Naive thymus-derived CD4-positive, alpha-beta T cell (primary cell): ENCODE measurements at regions not wholly inside any gene's neighbourhood (a gene's known extent, or its start where the extent isn't known, plus 50 kb on each side); places are given as distances from the start of the nearest gene placed in this dataset.
"Not testable (repeated sequence)": the region's sequence is repeated elsewhere in the genome, so short reads cannot be mapped to it uniquely, and the experiment has no call there.

Experiments
- ATAC-seq: fragments of 150-1000 bp; cut with Tn5 transposase; 2 replicates; pipeline ENCODE4 v1.10.0; 2021; ENCODE audit warnings: mild to moderate bottlenecking, moderate library complexity
- CTCF ChIA-PET: fragments of 350-600 bp; sonication (Branson Sonifier 250); formaldehyde crosslinking; loops from one replicate; lab custom pipeline; 2021; ENCODE audit warnings: antibody characterized with exemption; lab: Charles Lee
- POLR2A ChIA-PET: fragments of 350-600 bp; sonication (Branson Sonifier 250); formaldehyde crosslinking; loops from one replicate; lab custom pipeline; 2021; ENCODE audit warnings: antibody characterized with exemption, inconsistent platforms; lab: Charles Lee
- DNase-seq, 9 donors: peaks; one replicate each; pipeline versions ENCODE4 v3.0.0 to v3.0.0-alpha.2; 2020 to 2022; ENCODE audit warnings: mixed read lengths in 1 of 9
- H3K27ac ChIP-seq: one replicate; pipeline ENCODE4 v1.7.0; 2013; ENCODE audit warnings: mild to moderate bottlenecking, low read depth, low read length, moderate library complexity
- H3K27me3 ChIP-seq, 2 donors: one replicate each; pipeline ENCODE4 v1.7.0; 2013; ENCODE audit warnings: low read length in 2 of 2, mild to moderate bottlenecking in 2 of 2, moderate library complexity in 2 of 2; ENCODE audit not compliant: control insufficient read depth in 2 of 2, insufficient read depth in 2 of 2
- H3K36me3 ChIP-seq, 3 experiments: 1 replicate in 2 of 3; 2 replicates in 1 of 3; pipeline ENCODE4 v1.7.0; 2013; ENCODE audit warnings: low read length in 3 of 3, mild to moderate bottlenecking in 3 of 3, moderate library complexity in 1 of 3; ENCODE audit not compliant: insufficient read depth in 3 of 3, control insufficient read depth in 2 of 3
- H3K4me1 ChIP-seq, 2 donors: one replicate each; pipeline ENCODE4 v1.7.0; 2013; ENCODE audit warnings: low read length in 2 of 2, mild to moderate bottlenecking in 2 of 2, moderate library complexity in 1 of 2; ENCODE audit not compliant: control insufficient read depth in 2 of 2, insufficient read depth in 2 of 2
- H3K4me3 ChIP-seq: 2 replicates; pipeline ENCODE4 v1.7.0; 2013; ENCODE audit warnings: mild to moderate bottlenecking, low read length
- H3K9me3 ChIP-seq, 3 experiments: 1 replicate in 2 of 3; 2 replicates in 1 of 3; pipeline ENCODE4 v1.7.0; 2013; ENCODE audit warnings: low read length in 3 of 3; ENCODE audit not compliant: control insufficient read depth in 2 of 3
- H3K27ac Mint-ChIP-seq, 9 donors: one replicate each; pipeline ENCODE4 v1.8.0; 2020 to 2022; ENCODE audit warnings: mixed read lengths in 9 of 9, mild to moderate bottlenecking in 8 of 9, moderate library complexity in 5 of 9, inconsistent platforms in 2 of 9
- H3K27me3 Mint-ChIP-seq, 5 donors: one replicate each; pipeline ENCODE4 v1.8.0; 2021 to 2022; ENCODE audit warnings: mixed read lengths in 5 of 5, mild to moderate bottlenecking in 1 of 5
- H3K36me3 Mint-ChIP-seq, 5 donors: one replicate each; pipeline ENCODE4 v1.8.0; 2020 to 2022; ENCODE audit warnings: mixed read lengths in 5 of 5, mild to moderate bottlenecking in 3 of 5, inconsistent platforms in 1 of 5
- H3K4me1 Mint-ChIP-seq, 7 donors: one replicate each; pipeline ENCODE4 v1.8.0; 2020 to 2022; ENCODE audit warnings: mixed read lengths in 7 of 7, mild to moderate bottlenecking in 3 of 7, inconsistent platforms in 1 of 7
- H3K4me3 Mint-ChIP-seq, 10 donors: one replicate each; pipeline ENCODE4 v1.8.0; 2020 to 2022; ENCODE audit warnings: mild to moderate bottlenecking in 10 of 10, mixed read lengths in 10 of 10, moderate library complexity in 6 of 10, inconsistent platforms in 2 of 10
- H3K9me3 Mint-ChIP-seq, 11 donors: one replicate each; pipeline ENCODE4 v1.8.0; 2020 to 2022; ENCODE audit warnings: mixed read lengths in 11 of 11, mild to moderate bottlenecking in 4 of 11, inconsistent platforms in 1 of 11, moderate library complexity in 1 of 11
- intact Hi-C, 2 donors: fragments of 100-400 bp; cut with micrococcal nuclease; formaldehyde crosslinking; loops; one replicate each; pipeline ENCODE4 v1.15.1; 2023

- H3K27me3 Mint-ChIP-seq: peaks cover 5 to 36% (median 14%) of the 10 kb centered on the region in 5 donors
- DNase-seq: no peak
- no peaks in the 10 kb centered on the region for H3K27me3 ChIP-seq
- intact Hi-C loops: loop anchor here in 1 of 2 donors (1.0 kb wide), 2 partner anchors 11 to 22 kb away; no protein-coding TSS in a partner anchor
- peak overlapping the region in 1 of 9 donors; percentile 88 for H3K27ac Mint-ChIP-seq
- CTCF ChIA-PET: interaction anchor here (1.1 kb wide), 1 partner anchor 324 kb away, joined by 4 read pairs; no protein-coding TSS in a partner anchor
- no peak for ATAC-seq
- no peaks in the 10 kb centered on the region for H3K36me3 ChIP-seq
- H3K4me3 ChIP-seq: no peak overlapping the region
- H3K27ac ChIP-seq: no peak overlapping the region
- peaks cover 0 to 38% (median 0%) of the 10 kb centered on the region in 5 donors for H3K36me3 Mint-ChIP-seq
- H3K4me1 ChIP-seq: peaks cover 0 to 8% of the 10 kb centered on the region in 2 donors
- no peaks in the 10 kb centered on the region for H3K9me3 ChIP-seq
- peaks cover 0 to 52% (median 4%) of the 10 kb centered on the region in 7 donors for H3K4me1 Mint-ChIP-seq
- POLR2A ChIA-PET: no interaction called here
- H3K9me3 Mint-ChIP-seq: peaks cover 0 to 17% (median 0%) of the 10 kb centered on the region in 11 donors
- peak overlapping the region in 1 of 10 donors; percentile 67 for H3K4me3 Mint-ChIP-seq
These were observed 182.7 kb upstream of the OLIG3 start for GRCh38 chr6:137676888-137677287.

GRCh38 chr6:137677709-137678108, 183.5 kb upstream of the OLIG3 start:
- peaks cover 0 to 19% (median 0%) of the 10 kb centered on the region in 11 donors for H3K9me3 Mint-ChIP-seq
- peak; percentile 41 for ATAC-seq
- peaks cover 5 to 36% (median 14%) of the 10 kb centered on the region in 5 donors for H3K27me3 Mint-ChIP-seq
- peaks cover 0 to 54% (median 4%) of the 10 kb centered on the region in 7 donors for H3K4me1 Mint-ChIP-seq
- H3K36me3 ChIP-seq: no peaks in the 10 kb centered on the region
- DNase-seq: no peak
- H3K27ac Mint-ChIP-seq: peak overlapping the region in 1 of 9 donors; percentile 88
- no peaks in the 10 kb centered on the region for H3K27me3 ChIP-seq
- H3K4me3 ChIP-seq: no peak overlapping the region
- H3K4me1 ChIP-seq: peaks cover 0 to 8% of the 10 kb centered on the region in 2 donors
- peak overlapping the region in 1 of 10 donors; percentile 67 for H3K4me3 Mint-ChIP-seq
- H3K27ac ChIP-seq: no peak overlapping the region
- H3K36me3 Mint-ChIP-seq: peaks cover 0 to 42% (median 0%) of the 10 kb centered on the region in 5 donors
- CTCF ChIA-PET: no interaction called here
- POLR2A ChIA-PET: no interaction called here
- no peaks in the 10 kb centered on the region for H3K9me3 ChIP-seq
- intact Hi-C loops: loop anchor here in 1 of 2 donors (1.0 kb wide), 2 partner anchors 11 to 22 kb away; no protein-coding TSS in a partner anchor

GRCh38 chr6:137678451-137678850, 184.3 kb upstream of the OLIG3 start:
- DNase-seq (no peak), ATAC-seq (no peak)
- H3K4me3 Mint-ChIP-seq: peak overlapping the region in 1 of 10 donors; percentile 56
- Histone ChIP-seq H3K27ac (no peak overlapping the region), H3K9me3 (no peaks in the 10 kb centered on the region), H3K36me3 (no peaks in the 10 kb centered on the region), H3K4me3 (no peak overlapping the region), H3K4me1 (peaks cover 0 to 8% of the 10 kb centered on the region in 2 donors), H3K27me3 (no peaks in the 10 kb centered on the region)
- peaks cover 3 to 29% (median 10%) of the 10 kb centered on the region in 5 donors for H3K27me3 Mint-ChIP-seq
- H3K36me3 Mint-ChIP-seq: peaks cover 0 to 46% (median 0%) of the 10 kb centered on the region in 5 donors
- intact Hi-C loops: no loop called here
- peaks cover 0 to 57% (median 4%) of the 10 kb centered on the region in 7 donors for H3K4me1 Mint-ChIP-seq
- H3K9me3 Mint-ChIP-seq: peaks cover 0 to 19% (median 0%) of the 10 kb centered on the region in 11 donors
- H3K27ac Mint-ChIP-seq: peak overlapping the region in 1 of 9 donors; percentile 88
- ChIA-PET POLR2A (no interaction called here), CTCF (no interaction called here)

GRCh38 chr6:137680705-137681346, 186.2 kb upstream of the TNFAIP3 start:
- Histone ChIP-seq H3K36me3 (no peaks in the 10 kb centered on the region), H3K27me3 (no peaks in the 10 kb centered on the region), H3K9me3 (no peaks in the 10 kb centered on the region), H3K4me3 (no peak overlapping the region), H3K4me1 (peaks cover 0 to 8% of the 10 kb centered on the region in 2 donors), H3K27ac (no peak overlapping the region)
- POLR2A ChIA-PET: no interaction called here
- H3K4me3 Mint-ChIP-seq: peak overlapping the region in 1 of 10 donors; percentile 22
- ATAC-seq (no peak), DNase-seq (no peak)
- intact Hi-C loops: no loop called here
- CTCF ChIA-PET: no interaction called here
- peaks cover 0 to 13% (median 0%) of the 10 kb centered on the region in 11 donors for H3K9me3 Mint-ChIP-seq
- H3K27ac Mint-ChIP-seq: peak overlapping the region in 1 of 9 donors; percentile 58
- H3K4me1 Mint-ChIP-seq: peaks cover 0 to 60% (median 4%) of the 10 kb centered on the region in 7 donors
- peaks cover 0 to 18% (median 10%) of the 10 kb centered on the region in 5 donors for H3K27me3 Mint-ChIP-seq
- peaks cover 0 to 31% (median 0%) of the 10 kb centered on the region in 5 donors for H3K36me3 Mint-ChIP-seq

GRCh38 chr6:137681445-137682009, 185.5 kb upstream of the TNFAIP3 start:
- Mint-ChIP-seq H3K9me3 (peaks cover 0 to 13% (median 0%) of the 10 kb centered on the region in 11 donors), H3K36me3 (peaks cover 0 to 30% (median 0%) of the 10 kb centered on the region in 5 donors), H3K27ac (peak overlapping the region in 1 of 9 donors; percentile 53), H3K4me1 (peaks cover 0 to 59% (median 5%) of the 10 kb centered on the region in 7 donors), H3K27me3 (peaks cover 0 to 21% (median 10%) of the 10 kb centered on the region in 5 donors), H3K4me3 (no peak overlapping the region)
- intact Hi-C loops: no loop called here
- Histone ChIP-seq H3K4me3 (no peak overlapping the region), H3K9me3 (no peaks in the 10 kb centered on the region), H3K4me1 (peaks cover 0 to 6% of the 10 kb centered on the region in 2 donors), H3K27me3 (no peaks in the 10 kb centered on the region), H3K36me3 (no peaks in the 10 kb centered on the region), H3K27ac (no peak overlapping the region)
- CTCF ChIA-PET: no interaction called here
- POLR2A ChIA-PET: no interaction called here
- ATAC-seq (no peak), DNase-seq (no peak)

- Mint-ChIP-seq H3K4me1 (peaks cover 0 to 48% (median 0%) of the 10 kb centered on the region in 7 donors), H3K27me3 (peaks cover 0 to 16% (median 7%) of the 10 kb centered on the region in 5 donors), H3K36me3 (peaks cover 0 to 28% (median 0%) of the 10 kb centered on the region in 5 donors), H3K9me3 (peaks cover 0 to 13% (median 0%) of the 10 kb centered on the region in 11 donors)
- CTCF ChIA-PET, H3K27ac Mint-ChIP-seq, H3K4me3 ChIP-seq, H3K27me3 ChIP-seq, H3K36me3 ChIP-seq, H3K4me1 ChIP-seq, H3K4me3 Mint-ChIP-seq, H3K9me3 ChIP-seq, DNase-seq, H3K27ac ChIP-seq, ATAC-seq, POLR2A ChIA-PET, intact Hi-C loops: not testable (repeated sequence)
These were observed 184.4 kb upstream of the TNFAIP3 start for GRCh38 chr6:137682658-137683057.
